Prostate gland (tissue), 2 donors: ENCODE measurements at regions not wholly inside any gene's neighbourhood (a gene's known extent, or its start where the extent isn't known, plus 50 kb on each side); places are given as distances from the start of the nearest gene placed in this dataset.

Experiments used
- POLR2A ChIP-seq: fragments of 450-650 bp; IDR thresholded peaks from one replicate; pipeline ENCODE4 v1.6.1; 2016; ENCODE audit warnings: antibody characterized with exemption, mild to moderate bottlenecking
- POLR2AphosphoS5 ChIP-seq: sonication (generic); formaldehyde crosslinking; IDR thresholded peaks from one replicate; pipeline ENCODE4 v1.6.1; 2017; ENCODE audit warnings: antibody characterized with exemption
- TF ChIP-seq, protein P1 (sequence below), 4 experiments: fragments of 200-600 bp in 2 of 4; fragments of 450-650 bp in 2 of 4; sonication (generic) in 2 of 4; IDR thresholded peaks; 1 replicate in 3 of 4; 2 replicates in 1 of 4; pipeline ENCODE4 v1.5.1; 2016 to 2019; ENCODE audit warnings: antibody characterized with exemption in 4 of 4, mild to moderate bottlenecking in 2 of 4, moderate library complexity in 2 of 4

- TF ChIP-seq, protein P1, sequence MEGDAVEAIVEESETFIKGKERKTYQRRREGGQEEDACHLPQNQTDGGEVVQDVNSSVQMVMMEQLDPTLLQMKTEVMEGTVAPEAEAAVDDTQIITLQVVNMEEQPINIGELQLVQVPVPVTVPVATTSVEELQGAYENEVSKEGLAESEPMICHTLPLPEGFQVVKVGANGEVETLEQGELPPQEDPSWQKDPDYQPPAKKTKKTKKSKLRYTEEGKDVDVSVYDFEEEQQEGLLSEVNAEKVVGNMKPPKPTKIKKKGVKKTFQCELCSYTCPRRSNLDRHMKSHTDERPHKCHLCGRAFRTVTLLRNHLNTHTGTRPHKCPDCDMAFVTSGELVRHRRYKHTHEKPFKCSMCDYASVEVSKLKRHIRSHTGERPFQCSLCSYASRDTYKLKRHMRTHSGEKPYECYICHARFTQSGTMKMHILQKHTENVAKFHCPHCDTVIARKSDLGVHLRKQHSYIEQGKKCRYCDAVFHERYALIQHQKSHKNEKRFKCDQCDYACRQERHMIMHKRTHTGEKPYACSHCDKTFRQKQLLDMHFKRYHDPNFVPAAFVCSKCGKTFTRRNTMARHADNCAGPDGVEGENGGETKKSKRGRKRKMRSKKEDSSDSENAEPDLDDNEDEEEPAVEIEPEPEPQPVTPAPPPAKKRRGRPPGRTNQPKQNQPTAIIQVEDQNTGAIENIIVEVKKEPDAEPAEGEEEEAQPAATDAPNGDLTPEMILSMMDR (IDR thresholded peaks at IDR 0.05): no peak
- no peak for TF ChIP-seq POLR2AphosphoS5
- TF ChIP-seq POLR2A: no peak
Measured at GRCh38 chr16:86814256-86814655, 235.9 kb downstream of the FOXL1 start.
